Activated T-cell treated with anti-CD3 and anti-CD28 coated beads, Interleukin-2, amount 50 U/mL, for 24 hours (primary cell): ENCODE measurements at regions not wholly inside any gene's neighbourhood (a gene's known extent, or its start where the extent isn't known, plus 50 kb on each side); places are given as distances from the start of the nearest gene placed in this dataset.

Experiments
- DNase-seq: peaks from one replicate; pipeline ENCODE4 v3.0.0-alpha.2; 2020
- H3K27ac Mint-ChIP-seq: 2 replicates; pipeline ENCODE4 v1.8.0; 2020; ENCODE audit warnings: mild to moderate bottlenecking, mixed read lengths
- H3K27me3 Mint-ChIP-seq: 2 replicates; pipeline ENCODE4 v1.8.0; 2020; ENCODE audit warnings: mixed read lengths
- H3K36me3 Mint-ChIP-seq: 2 replicates; pipeline ENCODE4 v1.8.0; 2020; ENCODE audit warnings: low read depth, mixed read lengths
- H3K4me1 Mint-ChIP-seq: 2 replicates; pipeline ENCODE4 v1.8.0; 2020; ENCODE audit warnings: low read depth, mixed read lengths
- H3K4me3 Mint-ChIP-seq: 2 replicates; pipeline ENCODE4 v1.8.0; 2020; ENCODE audit warnings: mild to moderate bottlenecking, moderate library complexity, mixed read lengths
- H3K9me3 Mint-ChIP-seq: 2 replicates; pipeline ENCODE4 v1.8.0; 2020; ENCODE audit warnings: mixed read lengths

- H3K4me1 Mint-ChIP-seq = no peaks in the 10 kb centered on the region
- H3K27me3 Mint-ChIP-seq = no peaks in the 10 kb centered on the region
- no peaks in the 10 kb centered on the region for H3K9me3 Mint-ChIP-seq
- H3K27ac Mint-ChIP-seq = no peak overlapping the region
- DNase-seq = no peak
- no peak overlapping the region for H3K4me3 Mint-ChIP-seq
- no peaks in the 10 kb centered on the region for H3K36me3 Mint-ChIP-seq
Observed at GRCh38 chr4:176883681-176884418, 91.1 kb upstream of the VEGFC start.

GRCh38 chr4:176885224-176885623 lies 92.5 kb upstream of the VEGFC start:
- Mint-ChIP-seq H3K36me3 (no peaks in the 10 kb centered on the region), H3K4me3 (no peak overlapping the region), H3K4me1 (no peaks in the 10 kb centered on the region), H3K27ac (no peak overlapping the region), H3K9me3 (no peaks in the 10 kb centered on the region), H3K27me3 (no peaks in the 10 kb centered on the region)
- DNase-seq = no peak

- DNase-seq = no peak
- Mint-ChIP-seq H3K36me3 (no peaks in the 10 kb centered on the region), H3K27ac (no peak overlapping the region), H3K4me3 (no peak overlapping the region), H3K9me3 (no peaks in the 10 kb centered on the region), H3K4me1 (no peaks in the 10 kb centered on the region), H3K27me3 (no peaks in the 10 kb centered on the region)
Observed at GRCh38 chr4:176886135-176886534, 93.4 kb upstream of the VEGFC start.

- H3K9me3 Mint-ChIP-seq = no peaks in the 10 kb centered on the region
- no peaks in the 10 kb centered on the region for H3K27me3 Mint-ChIP-seq
Observed at GRCh38 chr4:176889776-176890175, 97.1 kb upstream of the VEGFC start.

GRCh38 chr4:176894498-176894897 lies 101.8 kb upstream of the VEGFC start:
- no peaks in the 10 kb centered on the region for H3K27me3 Mint-ChIP-seq
- H3K27ac Mint-ChIP-seq = no peak overlapping the region
- DNase-seq = no peak
- no peaks in the 10 kb centered on the region for H3K9me3 Mint-ChIP-seq
- H3K4me3 Mint-ChIP-seq = no peak overlapping the region
- H3K4me1 Mint-ChIP-seq = no peaks in the 10 kb centered on the region
- H3K36me3 Mint-ChIP-seq = no peaks in the 10 kb centered on the region

More at GRCh38 chr4:176889776-176890175, 97.1 kb upstream of the VEGFC start:
- DNase-seq = no peak
- Mint-ChIP-seq H3K27ac (no peak overlapping the region), H3K36me3 (no peaks in the 10 kb centered on the region), H3K4me3 (no peak overlapping the region), H3K4me1 (no peaks in the 10 kb centered on the region)

DNA sequence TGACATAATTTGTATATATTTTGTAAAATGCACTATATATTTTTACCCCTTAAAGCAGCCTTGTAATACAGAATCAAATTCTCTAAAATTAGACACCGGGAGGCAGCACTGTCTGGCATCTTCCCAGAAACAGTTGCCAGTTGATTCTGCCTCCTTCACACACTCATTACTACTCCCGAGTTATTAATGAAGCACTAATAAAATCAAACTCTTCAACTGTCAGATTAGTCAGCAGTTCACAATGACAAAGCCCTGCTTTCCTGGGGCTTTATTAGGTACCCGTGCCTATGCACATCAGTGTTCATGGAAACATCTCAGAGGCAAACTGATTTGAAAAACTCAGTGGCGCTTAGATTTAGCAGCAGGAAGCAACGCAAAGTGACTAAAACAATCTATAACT lies 103.5 kb upstream of the VEGFC start:
- Mint-ChIP-seq H3K9me3 (no peaks in the 10 kb centered on the region), H3K27me3 (no peaks in the 10 kb centered on the region), H3K4me3 (no peak overlapping the region), H3K4me1 (no peaks in the 10 kb centered on the region), H3K36me3 (no peaks in the 10 kb centered on the region), H3K27ac (no peak overlapping the region)
- no peak for DNase-seq

- no peak overlapping the region for H3K27ac Mint-ChIP-seq
- DNase-seq = no peak
- H3K9me3 Mint-ChIP-seq = no peaks in the 10 kb centered on the region
Observed at GRCh38 chr4:176897226-176897625, 104.5 kb upstream of the VEGFC start.

DNA sequence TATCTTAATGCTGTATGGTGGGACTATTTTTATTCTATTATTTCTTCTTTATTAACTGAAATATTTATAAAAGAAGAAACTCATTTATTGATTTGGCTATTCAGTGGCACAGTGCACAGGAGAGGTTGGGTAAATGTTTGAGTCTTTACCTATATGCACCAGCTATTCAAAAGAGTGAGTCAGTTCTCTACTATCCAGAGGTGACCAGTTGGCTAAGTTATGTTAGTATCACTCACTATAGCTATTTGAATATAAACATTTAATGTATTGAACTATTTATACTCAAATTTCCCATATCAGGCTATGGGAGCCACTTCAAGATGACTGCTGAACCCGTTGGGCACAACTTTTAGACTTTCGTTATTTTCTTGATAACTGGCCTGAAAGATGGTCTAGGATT lies 106.1 kb upstream of the VEGFC start:
- Mint-ChIP-seq H3K9me3 (no peaks in the 10 kb centered on the region), H3K27ac (no peak overlapping the region), H3K27me3 (no peaks in the 10 kb centered on the region), H3K36me3 (no peaks in the 10 kb centered on the region), H3K4me3 (no peak overlapping the region), H3K4me1 (peaks cover 9% of the 10 kb centered on the region)
- no peak for DNase-seq

More at GRCh38 chr4:176897226-176897625, 104.5 kb upstream of the VEGFC start:
- H3K4me1 Mint-ChIP-seq = no peaks in the 10 kb centered on the region
- H3K27me3 Mint-ChIP-seq = no peaks in the 10 kb centered on the region
- no peaks in the 10 kb centered on the region for H3K36me3 Mint-ChIP-seq
- H3K4me3 Mint-ChIP-seq = no peak overlapping the region

DNA sequence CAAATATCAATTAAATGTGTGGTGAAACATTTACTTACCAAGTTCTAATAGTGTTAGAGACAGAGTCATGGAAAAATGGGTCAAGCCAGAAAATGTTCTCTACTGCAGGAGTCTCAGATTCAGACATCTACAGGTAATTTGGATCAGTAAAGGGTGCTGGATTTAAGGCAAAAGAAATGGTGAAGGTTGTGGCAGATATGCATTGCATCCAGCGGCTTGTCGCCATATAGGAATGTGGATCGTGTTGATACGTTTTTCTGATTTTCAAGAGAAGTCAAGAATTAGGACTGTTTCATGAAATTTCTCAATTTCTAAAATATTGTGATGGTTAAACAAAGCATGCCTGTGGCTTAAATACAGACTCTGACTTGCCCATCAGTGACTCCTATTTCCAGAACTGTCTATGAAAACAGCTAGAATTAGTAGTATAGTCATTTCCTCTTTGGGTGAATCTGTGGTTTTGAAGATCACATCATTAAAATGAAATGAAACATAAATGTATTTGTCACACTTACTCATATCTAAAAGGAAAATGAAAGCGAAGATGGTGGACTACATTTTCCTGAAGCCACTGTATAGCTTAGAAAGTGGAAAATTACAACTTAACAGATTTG lies 110.1 kb upstream of the VEGFC start:
- no peaks in the 10 kb centered on the region for H3K27me3 Mint-ChIP-seq
- peaks cover 9% of the 10 kb centered on the region for H3K4me1 Mint-ChIP-seq
- H3K27ac Mint-ChIP-seq = no peak overlapping the region
- peaks cover 2% of the 10 kb centered on the region for H3K9me3 Mint-ChIP-seq
- no peaks in the 10 kb centered on the region for H3K36me3 Mint-ChIP-seq
- no peak overlapping the region for H3K4me3 Mint-ChIP-seq
- DNase-seq = no peak

GRCh38 chr4:176906709-176907108 lies 114.0 kb upstream of the VEGFC start:
- Mint-ChIP-seq H3K4me3 (no peak overlapping the region), H3K9me3 (peaks cover 2% of the 10 kb centered on the region), H3K27me3 (no peaks in the 10 kb centered on the region), H3K27ac (no peak overlapping the region), H3K4me1 (peaks cover 9% of the 10 kb centered on the region), H3K36me3 (no peaks in the 10 kb centered on the region)
- no peak for DNase-seq

GRCh38 chr4:176910646-176911045 lies 117.9 kb upstream of the VEGFC start:
- Mint-ChIP-seq H3K4me3 (no peak overlapping the region), H3K4me1 (no peaks in the 10 kb centered on the region), H3K27ac (no peak overlapping the region), H3K36me3 (no peaks in the 10 kb centered on the region), H3K9me3 (peaks cover 14% of the 10 kb centered on the region), H3K27me3 (no peaks in the 10 kb centered on the region)
- no peak for DNase-seq

DNA sequence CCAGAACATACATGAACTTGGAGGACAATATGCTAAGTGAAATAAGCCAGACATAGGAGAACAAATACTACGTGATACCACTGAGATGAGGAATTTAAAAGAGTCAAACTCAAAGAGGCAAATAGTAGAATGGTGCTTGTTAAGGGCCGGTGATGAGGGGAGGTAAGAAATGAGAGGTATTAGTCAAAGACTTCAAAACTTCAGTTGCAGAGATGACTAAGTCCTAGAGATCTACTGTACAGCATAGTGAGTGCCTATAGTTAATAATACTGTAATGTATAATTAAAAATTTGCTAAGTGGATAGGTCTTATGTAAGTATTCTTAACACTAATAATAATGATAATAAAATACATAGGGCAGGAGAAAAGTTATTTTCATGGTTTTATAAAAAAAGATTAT lies 126.9 kb upstream of the VEGFC start:
- Mint-ChIP-seq H3K27me3 (no peaks in the 10 kb centered on the region), H3K27ac (no peak overlapping the region), H3K4me3 (no peak overlapping the region), H3K4me1 (no peaks in the 10 kb centered on the region), H3K9me3 (peaks cover 9% of the 10 kb centered on the region), H3K36me3 (no peaks in the 10 kb centered on the region)
- DNase-seq = no peak

GRCh38 chr4:176920694-176921093 lies 128.0 kb upstream of the VEGFC start:
- H3K4me1 Mint-ChIP-seq = no peaks in the 10 kb centered on the region
- DNase-seq = no peak
- no peak overlapping the region for H3K27ac Mint-ChIP-seq
- H3K9me3 Mint-ChIP-seq = peaks cover 3% of the 10 kb centered on the region
- H3K4me3 Mint-ChIP-seq = no peak overlapping the region
- H3K36me3 Mint-ChIP-seq = no peaks in the 10 kb centered on the region
- H3K27me3 Mint-ChIP-seq = no peaks in the 10 kb centered on the region

DNA sequence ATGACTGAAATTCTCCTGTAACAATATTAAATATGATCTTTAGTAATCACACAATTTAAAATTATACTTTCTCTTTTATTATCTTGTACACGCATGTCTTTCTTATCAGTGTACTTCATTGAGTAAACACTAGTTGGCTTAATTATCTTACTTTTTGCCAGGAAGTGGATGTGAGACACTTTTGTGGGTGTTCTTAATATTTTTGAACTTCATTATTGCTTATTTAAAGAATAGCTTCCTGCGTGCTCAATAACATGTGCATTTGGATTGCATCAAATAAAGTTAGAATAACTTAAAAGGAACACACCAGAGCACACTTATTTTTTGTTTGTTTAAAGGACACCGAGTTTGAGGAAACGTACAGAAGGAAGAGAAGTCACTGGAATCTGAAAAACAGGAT lies 128.5 kb upstream of the VEGFC start:
- no peaks in the 10 kb centered on the region for H3K36me3 Mint-ChIP-seq
- no peak for DNase-seq

GRCh38 chr4:176924238-176924637 lies 131.5 kb upstream of the VEGFC start:
- no peaks in the 10 kb centered on the region for H3K36me3 Mint-ChIP-seq
- DNase-seq = no peak
- H3K9me3 Mint-ChIP-seq = no peaks in the 10 kb centered on the region
- no peak overlapping the region for H3K4me3 Mint-ChIP-seq
- H3K4me1 Mint-ChIP-seq = no peaks in the 10 kb centered on the region
- no peak overlapping the region for H3K27ac Mint-ChIP-seq
- no peaks in the 10 kb centered on the region for H3K27me3 Mint-ChIP-seq

More for the DNA sequence above, 128.5 kb upstream of the VEGFC start:
- no peaks in the 10 kb centered on the region for H3K4me1 Mint-ChIP-seq
- no peaks in the 10 kb centered on the region for H3K9me3 Mint-ChIP-seq
- H3K27ac Mint-ChIP-seq = no peak overlapping the region
- no peaks in the 10 kb centered on the region for H3K27me3 Mint-ChIP-seq
- no peak overlapping the region for H3K4me3 Mint-ChIP-seq
